ENCODE measurements at regions not wholly inside any gene's neighbourhood (a gene's known extent, or its start where the extent isn't known, plus 50 kb on each side); places are given as distances from the start of the nearest gene placed in this dataset.

DNA sequence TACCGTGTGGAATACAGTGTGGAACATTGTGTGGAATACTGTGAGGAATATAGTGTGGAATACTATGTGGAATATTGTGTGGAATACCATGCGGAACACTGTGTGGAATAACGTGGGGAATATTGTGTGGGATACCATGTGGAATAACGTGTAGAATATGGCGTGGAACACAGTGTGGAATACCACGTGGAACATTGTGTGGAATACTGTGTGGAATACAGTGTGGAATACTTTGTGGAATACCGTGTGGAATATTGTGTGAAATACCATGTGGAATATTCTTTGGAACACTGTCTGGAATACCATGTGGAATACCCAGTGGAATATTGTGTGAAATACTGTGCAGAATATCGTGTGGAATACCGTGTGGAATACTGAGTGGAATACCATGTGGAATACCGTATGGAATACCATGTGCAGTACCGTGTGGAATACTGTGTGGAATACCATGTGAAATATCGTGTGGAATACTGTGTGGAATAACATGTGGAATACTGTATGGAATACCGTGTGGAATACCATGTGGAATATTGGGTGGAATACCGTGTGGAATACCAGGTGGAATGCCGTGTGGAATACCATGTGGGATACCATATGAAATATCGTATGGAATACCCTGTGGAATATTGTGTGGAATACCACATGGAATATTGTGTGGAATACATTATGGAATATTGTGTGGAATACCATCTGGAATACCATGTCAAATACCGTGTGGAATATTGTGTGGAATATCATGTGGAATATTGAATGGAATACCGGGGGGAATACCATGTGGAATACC, 133.1 kb upstream of the CHST15 start:
- Histone ChIP-seq H3K18ac (ENCODE audit: low read depth, low read length) (no peak overlapping the region), H3K9ac (ENCODE audit: low read depth, low read length) (no peak overlapping the region), H3K4me2 (ENCODE audit: low read depth, low read length) (no peak overlapping the region), H3K36me3 (ENCODE audit: control insufficient read depth, insufficient read depth, low read length) (no peaks in the 10 kb centered on the region), H3K9me3 (ENCODE audit: control insufficient read depth, insufficient read depth, low read length) (peaks cover 30% of the 10 kb centered on the region), H4K20me1 (ENCODE audit: insufficient read depth, low read length) (no peaks in the 10 kb centered on the region), H3K27me3 (ENCODE audit: control insufficient read depth, insufficient read depth, low read length) (no peaks in the 10 kb centered on the region), H2AFZ (replicated peaks; ENCODE audit: low read length, poor library complexity) (no peak overlapping the region), H2BK120ac (ENCODE audit: low read depth, low read length) (no peak overlapping the region), H3K4ac (ENCODE audit: low read depth, low read length) (no peak overlapping the region), H4K5ac (ENCODE audit: low read depth, low read length) (no peak overlapping the region), H2BK5ac (ENCODE audit: low read depth, low read length, poor library complexity, severe bottlenecking) (no peak overlapping the region), H3K23ac (ENCODE audit: low read depth, low read length) (no peak overlapping the region), H3K14ac (replicated peaks; ENCODE audit: low read depth, low read length) (no peak overlapping the region), H3K27ac (ENCODE audit: insufficient read depth, low read length) (no peak overlapping the region), H4K8ac (ENCODE audit: low read depth in 2 of 2, low read length in 2 of 2) (no peak overlapping the region), H3K56ac (ENCODE audit: extremely low read depth, insufficient read depth, low read length) (no peak overlapping the region), H4K91ac (ENCODE audit: insufficient read depth, low read depth, low read length) (no peak overlapping the region), H2BK15ac (ENCODE audit: low read depth, low read length) (no peak overlapping the region), H3K4me1 (ENCODE audit: control insufficient read depth, insufficient read depth, low read length) (no peaks in the 10 kb centered on the region), H2BK20ac (ENCODE audit: low read depth, low read length) (no peak overlapping the region), H3K9me1 (ENCODE audit: insufficient read depth, low read length) (no peaks in the 10 kb centered on the region), H3K79me1 (ENCODE audit: low read depth in 1 of 2, low read length in 2 of 2) (no peaks in the 10 kb centered on the region), H2AK5ac (ENCODE audit: low read depth, low read length) (no peak overlapping the region), H3K4me3 (ENCODE audit: insufficient read depth, low read depth, low read length) (no peak overlapping the region), H2AK9ac (replicated peaks; ENCODE audit: low read depth, low read length, poor library complexity) (no peak overlapping the region)
- POLR2A ChIA-PET (ENCODE audit: unreplicated experiment), result no interaction called here
- 76% methylated on average over 17 of the region's 18 CpGs; no CpG with 5 or more reads in 1 of the 2 experiments for WGBS, 2 experiments (ENCODE audit: extremely low coverage in 2 of 2, insufficient read length in 1 of 2)
- CTCF ChIA-PET, result no interaction called here
- ATAC-seq (ENCODE audit: low read depth), result no peak
- intact Hi-C loops (cut with micrococcal nuclease) (no loop called here), in situ Hi-C loops (cut with MboI; ENCODE audit: low sequenced_read_pairs) (no loop called here), dilution Hi-C loops (cut with HindIII; ENCODE audit: low sequenced_read_pairs, unreplicated experiment) (no loop called here)
- BruUV-seq (replicated peaks), result no TSS peak
- DNase-seq, result no peak
- TF ChIP-seq CTCF (conservative IDR thresholded peaks at IDR 0.05; ENCODE audit: low read depth, low read length), result no peak
- no peak for TF ChIP-seq MXI1 (IDR thresholded peaks at IDR 0.05; ENCODE audit: borderline replicate concordance, low read depth, low read length)
- no peak for TF ChIP-seq RCOR1 (IDR thresholded peaks at IDR 0.05; ENCODE audit: insufficient replicate concordance, low read length)
- no peak for TF ChIP-seq USF2 (IDR thresholded peaks at IDR 0.05; ENCODE audit: low read depth, low read length)
- TF ChIP-seq MAFK (IDR thresholded peaks at IDR 0.05; ENCODE audit: low read depth, low read length), result no peak
- no peak for TF ChIP-seq RAD21 (IDR thresholded peaks at IDR 0.05; ENCODE audit: low read length)
- TF ChIP-seq BHLHE40 (IDR thresholded peaks at IDR 0.05; ENCODE audit: low read depth, low read length), result no peak
- no peak for TF ChIP-seq POLR2A (IDR thresholded peaks at IDR 0.05; ENCODE audit: low read depth, low read length)
- TF ChIP-seq CHD1 (IDR thresholded peaks at IDR 0.05; ENCODE audit: low read depth, low read length), result no peak
- TF ChIP-seq FOS (IDR thresholded peaks at IDR 0.05; ENCODE audit: low read depth, low read length), result no peak
- TF ChIP-seq RFX5 (IDR thresholded peaks at IDR 0.05; ENCODE audit: low read depth, low read length), result no peak
- no peak for TF ChIP-seq SMC3 (IDR thresholded peaks at IDR 0.05; ENCODE audit: low read depth, low read length)
- TF ChIP-seq NFE2L2 (IDR thresholded peaks at IDR 0.05; ENCODE audit: low read depth, low read length), result no peak
